Mucosa of descending colon (tissue), 3 donors: ENCODE measurements at regions not wholly inside any gene's neighbourhood (a gene's known extent, or its start where the extent isn't known, plus 50 kb on each side); places are given as distances from the start of the nearest gene placed in this dataset.

Experiments used
- ATAC-seq: fragments of 200-7000 bp; cut with Tn5 transposase; one replicate; pipeline ENCODE4 v1.9.1; 2020; ENCODE audit warnings: mild to moderate bottlenecking, moderate library complexity
- DNase-seq, 3 donors: peaks; one replicate each; pipeline ENCODE4 v3.0.0-alpha.2; 2020
- H3K36me3 ChIP-seq: fragments of 200-600 bp; one replicate; pipeline ENCODE4 v1.8.0; 2021; ENCODE audit warnings: low read depth, mild to moderate bottlenecking
- H3K4me1 ChIP-seq: fragments of 200-600 bp; one replicate; pipeline ENCODE4 v1.8.0; 2021; ENCODE audit warnings: low read depth, mild to moderate bottlenecking
- H3K4me3 ChIP-seq: fragments of 200-600 bp; one replicate; pipeline ENCODE4 v1.8.0; 2021; ENCODE audit warnings: mild to moderate bottlenecking
- H3K9me3 ChIP-seq: fragments of 200-600 bp; one replicate; pipeline ENCODE4 v1.8.0; 2021; ENCODE audit warnings: mild to moderate bottlenecking
- intact Hi-C, 2 donors: fragments of 100-400 bp; cut with DNase I in 1 of 2; cut with micrococcal nuclease in 1 of 2; formaldehyde crosslinking; loops; one replicate each; pipeline versions ENCODE4 v1.11.0 to v1.11.1; 2022; cut with DNase I, micrococcal nuclease
- TF ChIP-seq, protein P1 (sequence below): fragments of 200-600 bp; IDR thresholded peaks from one replicate; pipeline ENCODE4 v1.8.0; 2022; ENCODE audit warnings: antibody characterized with exemption, mild to moderate bottlenecking
- donor health status: DM: no; HTN: no; CAD: no; lungs with moderate emphysema.
- donor health status: DM: no; HTN: no; CAD: no.
- donor health status: DM: no; HTN: yes; CAD: no.

DNA sequence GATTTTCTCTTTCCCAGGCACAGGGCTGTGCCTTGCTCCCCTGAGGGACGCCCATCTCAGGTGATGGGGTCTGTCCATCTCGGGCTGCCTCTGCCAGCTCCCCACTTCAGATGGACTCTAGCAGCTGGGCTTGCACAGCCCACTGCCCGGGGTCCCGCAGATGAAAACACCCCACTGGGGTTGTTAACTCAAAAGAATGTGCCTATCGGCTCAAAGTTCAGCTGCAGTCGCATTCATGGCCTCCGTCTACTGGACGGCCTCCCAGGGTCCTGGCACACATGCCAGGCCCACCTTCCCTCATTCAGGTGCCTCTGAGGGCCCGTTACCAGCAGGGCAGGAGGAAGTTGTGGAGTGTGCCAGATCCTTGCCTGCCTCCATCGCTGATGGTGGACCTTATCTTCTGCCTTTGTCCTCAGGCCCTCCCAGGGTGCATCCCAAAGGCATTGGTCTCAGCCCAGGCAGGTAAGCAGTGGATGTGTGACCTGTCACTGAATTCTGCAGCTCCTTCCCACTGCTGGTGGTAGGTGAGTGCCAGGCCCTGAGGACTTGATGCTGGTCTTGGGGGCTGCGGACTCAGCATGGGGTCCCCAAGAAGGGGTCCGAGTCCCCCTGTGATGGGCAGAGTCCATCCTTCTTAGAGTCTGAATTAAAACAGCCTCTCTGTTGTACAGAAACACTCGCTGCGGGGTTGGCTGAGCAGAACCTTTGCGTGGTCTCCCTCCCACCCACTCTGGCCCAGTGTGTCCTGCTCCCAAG lies 324.6 kb upstream of the DIO3 start:
- TF ChIP-seq, protein P1, sequence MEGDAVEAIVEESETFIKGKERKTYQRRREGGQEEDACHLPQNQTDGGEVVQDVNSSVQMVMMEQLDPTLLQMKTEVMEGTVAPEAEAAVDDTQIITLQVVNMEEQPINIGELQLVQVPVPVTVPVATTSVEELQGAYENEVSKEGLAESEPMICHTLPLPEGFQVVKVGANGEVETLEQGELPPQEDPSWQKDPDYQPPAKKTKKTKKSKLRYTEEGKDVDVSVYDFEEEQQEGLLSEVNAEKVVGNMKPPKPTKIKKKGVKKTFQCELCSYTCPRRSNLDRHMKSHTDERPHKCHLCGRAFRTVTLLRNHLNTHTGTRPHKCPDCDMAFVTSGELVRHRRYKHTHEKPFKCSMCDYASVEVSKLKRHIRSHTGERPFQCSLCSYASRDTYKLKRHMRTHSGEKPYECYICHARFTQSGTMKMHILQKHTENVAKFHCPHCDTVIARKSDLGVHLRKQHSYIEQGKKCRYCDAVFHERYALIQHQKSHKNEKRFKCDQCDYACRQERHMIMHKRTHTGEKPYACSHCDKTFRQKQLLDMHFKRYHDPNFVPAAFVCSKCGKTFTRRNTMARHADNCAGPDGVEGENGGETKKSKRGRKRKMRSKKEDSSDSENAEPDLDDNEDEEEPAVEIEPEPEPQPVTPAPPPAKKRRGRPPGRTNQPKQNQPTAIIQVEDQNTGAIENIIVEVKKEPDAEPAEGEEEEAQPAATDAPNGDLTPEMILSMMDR: no peak
- Histone ChIP-seq H3K4me3 (no peak overlapping the region), H3K4me1 (no peaks in the 10 kb centered on the region), H3K9me3 (no peaks in the 10 kb centered on the region), H3K36me3 (no peaks in the 10 kb centered on the region)
- no peak for DNase-seq
- no peak for ATAC-seq
- intact Hi-C loops: no loop called here

DNA sequence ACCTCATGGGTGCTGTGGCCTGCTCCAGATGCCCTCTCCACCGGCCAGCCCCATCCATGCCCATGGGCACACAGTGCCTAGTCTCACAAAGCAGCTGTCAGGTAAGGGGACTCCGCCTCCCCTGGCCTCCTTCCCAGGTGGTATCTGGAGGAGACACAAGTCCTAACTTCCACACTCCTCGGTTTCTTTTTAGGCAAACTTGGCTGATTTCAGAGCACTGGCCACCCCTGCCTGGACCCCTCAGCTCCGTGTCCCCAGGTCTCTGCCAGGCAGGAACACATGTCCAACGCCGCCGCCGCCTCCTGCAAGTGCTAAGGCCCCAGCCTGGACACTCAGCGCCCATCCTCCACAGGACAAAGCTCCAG lies 324.1 kb upstream of the DIO3 start:
- TF ChIP-seq, protein P1: no peak
- intact Hi-C loops: no loop called here
- Histone ChIP-seq H3K36me3 (no peaks in the 10 kb centered on the region), H3K9me3 (no peaks in the 10 kb centered on the region), H3K4me1 (no peaks in the 10 kb centered on the region), H3K4me3 (no peak overlapping the region)
- ATAC-seq: no peak
- no peak for DNase-seq

- intact Hi-C loops: no loop called here
These were observed 322.2 kb upstream of the DIO3 start for GRCh38 chr14:101239065-101239464.

DNA sequence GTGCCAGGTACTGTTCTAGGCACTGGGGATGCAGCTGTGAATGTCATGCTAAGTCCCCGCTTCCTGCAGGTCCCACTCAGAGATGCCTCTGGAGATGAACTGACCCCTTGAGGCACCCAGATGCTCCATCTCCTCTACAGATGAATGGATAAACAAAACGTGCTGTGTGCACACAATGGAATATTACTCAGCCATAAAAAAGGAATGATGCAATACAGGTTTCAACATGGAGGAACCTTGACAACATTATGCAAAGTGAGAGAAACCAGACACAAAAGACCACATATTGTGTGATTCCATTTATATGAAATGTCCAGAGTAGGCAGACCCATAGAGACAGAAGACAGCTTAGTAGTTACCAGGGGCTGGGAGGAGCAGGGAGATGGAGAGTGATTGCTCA lies 320.1 kb upstream of the DIO3 start:
- H3K9me3 ChIP-seq: no peaks in the 10 kb centered on the region
- TF ChIP-seq, protein P1: no peak
- H3K36me3 ChIP-seq: no peaks in the 10 kb centered on the region
- no peak overlapping the region for H3K4me3 ChIP-seq
- ATAC-seq (no peak), DNase-seq (no peak)
- no peaks in the 10 kb centered on the region for H3K4me1 ChIP-seq
- intact Hi-C loops: no loop called here

More at GRCh38 chr14:101239065-101239464, 322.2 kb upstream of the DIO3 start:
- no peak for ATAC-seq
- no peaks in the 10 kb centered on the region for H3K9me3 ChIP-seq
- no peaks in the 10 kb centered on the region for H3K4me1 ChIP-seq
- TF ChIP-seq, protein P1: no peak
- H3K36me3 ChIP-seq: no peaks in the 10 kb centered on the region
- H3K4me3 ChIP-seq: no peak overlapping the region
- DNase-seq: no peak

GRCh38 chr14:101241807-101242278 lies 319.5 kb upstream of the DIO3 start:
- no peak for ATAC-seq
- Histone ChIP-seq H3K4me3 (no peak overlapping the region), H3K9me3 (no peaks in the 10 kb centered on the region), H3K36me3 (no peaks in the 10 kb centered on the region), H3K4me1 (no peaks in the 10 kb centered on the region)
- no peak for DNase-seq
- TF ChIP-seq, protein P1: no peak
- intact Hi-C loops: no loop called here
